ENCODE measurements at regions not wholly inside any gene's neighbourhood (a gene's known extent, or its start where the extent isn't known, plus 50 kb on each side); places are given as distances from the start of the nearest gene placed in this dataset.

DNA sequence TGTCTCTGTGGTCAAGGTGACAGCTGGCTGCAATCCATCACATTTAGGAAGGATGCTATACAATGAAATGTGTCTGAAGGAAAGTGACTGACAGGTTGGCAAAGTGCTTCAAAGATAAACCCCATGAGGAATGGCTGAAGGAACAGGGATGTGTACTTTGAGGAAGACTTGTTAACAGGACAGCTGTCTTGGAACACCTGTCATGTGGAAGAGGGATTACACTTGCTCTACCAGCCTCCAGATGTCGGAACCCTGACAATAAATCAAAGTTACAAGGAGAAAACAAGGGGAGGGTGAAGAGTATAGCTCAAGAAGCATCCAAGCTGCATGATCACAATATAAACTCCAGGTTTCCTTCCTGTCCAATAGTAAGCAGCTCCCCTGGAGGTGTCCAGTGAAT, 147.8 kb upstream of the TMCC3 start:
- no peaks in the 10 kb centered on the region for H3K4me1 ChIP-seq (replicated peaks)
- no peaks in the 10 kb centered on the region for H3K27me3 ChIP-seq (replicated peaks; ENCODE audit: insufficient read depth)
- no peaks in the 10 kb centered on the region for H3K36me3 ChIP-seq
- H3K27ac ChIP-seq: no peak overlapping the region
- H3K9me3 ChIP-seq: no peaks in the 10 kb centered on the region
- no peak for TF ChIP-seq POLR2AphosphoS5 (IDR thresholded peaks at IDR 0.05)
- TF ChIP-seq CTCF (IDR thresholded peaks at IDR 0.05): no peak
- no peak for TF ChIP-seq POLR2A (IDR thresholded peaks at IDR 0.05)
- WGBS: 70% methylated on average over 1 of the region's 1 CpG
- no peak overlapping the region for H3K4me3 ChIP-seq
- no peak for DNase-seq (ENCODE audit: low spot score)
- intact Hi-C loops (cut with DNase I): no loop called here

DNA sequence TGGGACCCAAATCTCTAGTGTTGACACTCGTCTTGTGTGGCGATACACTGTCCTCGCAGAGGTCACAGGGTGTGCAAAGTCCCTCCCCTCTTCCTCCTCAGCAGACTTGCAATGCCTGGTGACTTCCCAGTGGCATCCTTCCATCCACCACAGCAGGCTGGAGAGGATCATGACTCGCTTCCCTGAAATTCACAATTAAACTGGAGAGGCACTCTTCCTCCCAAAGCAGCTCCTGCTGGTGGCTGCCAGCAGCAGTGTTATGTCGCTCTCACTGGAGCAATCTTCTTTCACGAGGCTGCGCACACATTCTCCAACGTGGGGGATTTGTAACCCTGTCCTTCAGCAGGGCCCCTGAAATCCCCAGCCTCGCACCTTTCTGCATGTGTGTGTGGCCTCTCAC, 145.2 kb upstream of the TMCC3 start:
- Histone ChIP-seq H3K4me3 (no peak overlapping the region), H3K9me3 (no peaks in the 10 kb centered on the region), H3K27me3 (replicated peaks; ENCODE audit: insufficient read depth) (no peaks in the 10 kb centered on the region), H3K36me3 (no peaks in the 10 kb centered on the region), H3K4me1 (replicated peaks) (no peaks in the 10 kb centered on the region), H3K27ac (no peak overlapping the region)
- intact Hi-C loops (cut with DNase I): no loop called here
- DNase-seq (ENCODE audit: low spot score): no peak
- WGBS: 68% methylated on average over 9 of the region's 9 CpGs
- TF ChIP-seq CTCF (IDR thresholded peaks at IDR 0.05) (no peak), POLR2AphosphoS5 (IDR thresholded peaks at IDR 0.05) (no peak), POLR2A (IDR thresholded peaks at IDR 0.05) (no peak)

- Histone ChIP-seq H3K36me3 (no peaks in the 10 kb centered on the region), H3K9me3 (no peaks in the 10 kb centered on the region), H3K4me3 (no peak overlapping the region), H3K27me3 (replicated peaks; ENCODE audit: insufficient read depth) (no peaks in the 10 kb centered on the region), H3K27ac (no peak overlapping the region), H3K4me1 (replicated peaks) (no peaks in the 10 kb centered on the region)
- TF ChIP-seq CTCF (IDR thresholded peaks at IDR 0.05) (no peak), POLR2A (IDR thresholded peaks at IDR 0.05) (no peak), POLR2AphosphoS5 (IDR thresholded peaks at IDR 0.05) (no peak)
- no peak for DNase-seq (ENCODE audit: low spot score)
- WGBS: 81% methylated on average over 4 of the region's 4 CpGs
- intact Hi-C loops (cut with DNase I): no loop called here
Observed at GRCh38 chr12:94795044-94795443, 144.7 kb upstream of the TMCC3 start.

GRCh38 chr12:94793191-94793595, 142.8 kb upstream of the TMCC3 start:
- no peak overlapping the region for H3K4me3 ChIP-seq
- intact Hi-C loops (cut with DNase I): no loop called here
- no peaks in the 10 kb centered on the region for H3K27me3 ChIP-seq (replicated peaks; ENCODE audit: insufficient read depth)
- H3K36me3 ChIP-seq: no peaks in the 10 kb centered on the region
- DNase-seq (ENCODE audit: low spot score): no peak
- H3K9me3 ChIP-seq: no peaks in the 10 kb centered on the region
- 51% methylated on average over 10 of the region's 10 CpGs for WGBS
- no peak overlapping the region for H3K27ac ChIP-seq
- H3K4me1 ChIP-seq (replicated peaks): no peaks in the 10 kb centered on the region
- TF ChIP-seq POLR2A (IDR thresholded peaks at IDR 0.05) (no peak), CTCF (IDR thresholded peaks at IDR 0.05) (no peak), POLR2AphosphoS5 (IDR thresholded peaks at IDR 0.05) (no peak)

DNA sequence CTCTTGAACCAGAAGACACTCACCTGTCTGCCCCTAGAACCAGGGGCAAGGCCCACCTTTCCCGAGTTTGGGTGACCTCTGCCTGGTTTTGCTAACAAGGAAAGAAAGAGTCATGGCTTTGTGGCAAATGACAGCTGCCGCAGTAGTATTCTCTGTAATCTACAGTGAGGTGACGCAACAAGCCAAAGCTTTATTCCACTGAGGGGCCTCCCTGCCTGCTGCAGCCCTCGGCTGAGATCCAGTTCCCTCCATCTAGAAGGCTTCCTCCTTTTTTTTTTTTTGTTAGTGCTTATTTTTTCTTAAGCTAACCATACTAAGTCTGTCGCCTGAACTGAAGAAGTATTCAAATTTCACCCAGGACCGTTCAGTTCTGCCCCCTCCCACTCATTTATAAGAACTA, 142.3 kb upstream of the TMCC3 start:
- TF ChIP-seq CTCF (IDR thresholded peaks at IDR 0.05) (no peak), POLR2A (IDR thresholded peaks at IDR 0.05) (no peak), POLR2AphosphoS5 (IDR thresholded peaks at IDR 0.05) (no peak)
- no peak overlapping the region for H3K27ac ChIP-seq
- H3K4me3 ChIP-seq: no peak overlapping the region
- H3K27me3 ChIP-seq (replicated peaks; ENCODE audit: insufficient read depth): no peaks in the 10 kb centered on the region
- H3K9me3 ChIP-seq: no peaks in the 10 kb centered on the region
- DNase-seq (ENCODE audit: low spot score): no peak
- intact Hi-C loops (cut with DNase I): no loop called here
- 45% methylated on average over 6 of the region's 6 CpGs for WGBS
- no peaks in the 10 kb centered on the region for H3K4me1 ChIP-seq (replicated peaks)
- H3K36me3 ChIP-seq: no peaks in the 10 kb centered on the region

Data from prostate gland (tissue), 2 donors.